ENCODE measurements at regions not wholly inside any gene's neighbourhood (a gene's known extent, or its start where the extent isn't known, plus 50 kb on each side); places are given as distances from the start of the nearest gene placed in this dataset.
"Not testable (repeated sequence)": the region's sequence is repeated elsewhere in the genome, so short reads cannot be mapped to it uniquely, and the experiment has no call there.

DNA sequence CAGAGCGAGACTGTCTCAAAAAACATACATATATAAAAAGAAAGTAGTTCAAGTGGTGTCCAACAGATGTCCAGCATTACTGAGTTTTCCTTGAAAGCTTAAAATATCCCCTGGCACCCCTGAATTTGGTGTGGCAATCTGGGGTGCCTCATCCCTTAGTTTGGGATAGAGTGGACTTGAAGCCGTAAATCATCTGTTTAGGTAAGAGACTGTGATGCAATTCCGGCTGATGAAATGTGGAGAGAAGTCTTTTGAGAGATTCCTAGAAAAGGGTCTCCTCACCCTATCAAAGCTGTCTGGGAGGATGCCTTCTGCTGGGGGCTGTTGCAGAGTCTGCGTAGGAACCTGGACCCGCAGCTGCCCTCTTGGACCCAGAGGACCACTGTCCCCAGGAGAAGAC lies 408.0 kb downstream of the RPS24 start:
- Histone ChIP-seq H3K36me3 (no peaks in the 10 kb centered on the region), H3K27ac (no peak overlapping the region), H3K27me3 (no peaks in the 10 kb centered on the region), H3K4me3 (no peak overlapping the region), H3K4me1 (peaks cover 0 to 9% (median 0%) of the 10 kb centered on the region in 4 donors), H3K9me3 (no peaks in the 10 kb centered on the region)
- no peak for DNase-seq
- intact Hi-C loops (cut with DNase I) = no loop called here
- WGBS (ENCODE audit: insufficient coverage, low coverage, low lambda C conversion rate, missing lambda C conversion rate) = 53% methylated on average over 2 of the region's 5 CpGs
- TF ChIP-seq POLR2A (IDR thresholded peaks at IDR 0.05) (no peak), CTCF (IDR thresholded peaks at IDR 0.05) (no peak)
- no peak for ATAC-seq

DNA sequence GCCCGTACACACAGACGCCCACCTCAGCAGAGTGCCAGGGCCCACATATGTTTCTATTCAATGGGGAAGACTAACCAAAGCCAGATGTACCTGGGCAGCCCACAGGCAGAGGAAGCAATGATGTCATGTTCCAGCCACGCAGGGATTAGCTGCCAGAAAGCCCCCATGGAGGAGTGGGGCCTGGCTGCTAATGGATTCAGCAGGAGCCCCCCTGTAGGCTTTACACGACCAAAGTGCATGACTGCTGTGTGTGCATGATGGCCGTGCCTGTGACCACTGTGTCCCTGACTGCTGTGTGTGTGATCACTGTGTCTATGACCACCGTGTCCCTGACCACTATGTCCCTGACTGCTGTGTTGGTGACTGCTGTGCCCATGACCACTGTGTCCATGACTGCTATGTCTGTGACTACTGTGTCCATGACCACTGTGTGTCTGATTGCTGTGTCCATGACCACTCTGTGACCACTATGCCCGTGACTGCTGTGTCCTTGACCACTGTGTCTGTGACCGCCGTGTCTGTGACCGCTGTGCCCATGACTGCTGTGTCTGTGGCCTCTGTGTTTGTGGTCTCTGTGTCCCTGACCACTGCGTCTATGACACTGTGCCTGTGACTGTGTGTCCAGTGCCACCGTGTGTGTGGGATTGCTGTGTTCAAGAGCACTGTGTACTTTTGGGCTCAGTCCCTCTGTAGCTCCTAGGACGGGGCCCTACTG lies 409.3 kb downstream of the RPS24 start:
- WGBS (ENCODE audit: insufficient coverage, low coverage, low lambda C conversion rate, missing lambda C conversion rate) = 90% methylated on average over 6 of the region's 13 CpGs
- DNase-seq (no peak), ATAC-seq (no peak)
- intact Hi-C loops (cut with DNase I) = no loop called here
- H3K4me1 ChIP-seq = peaks cover 0 to 9% (median 0%) of the 10 kb centered on the region in 4 donors
- H3K27me3 ChIP-seq = no peaks in the 10 kb centered on the region
- no peaks in the 10 kb centered on the region for H3K9me3 ChIP-seq
- no peak overlapping the region for H3K27ac ChIP-seq
- no peak overlapping the region for H3K4me3 ChIP-seq
- TF ChIP-seq POLR2A (IDR thresholded peaks at IDR 0.05) (no peak), CTCF (IDR thresholded peaks at IDR 0.05) (no peak)
- no peaks in the 10 kb centered on the region for H3K36me3 ChIP-seq

- WGBS (ENCODE audit: insufficient coverage, low coverage, low lambda C conversion rate, missing lambda C conversion rate) = 79% methylated on average over 6 of the region's 11 CpGs
- Histone ChIP-seq H3K36me3 (no peaks in the 10 kb centered on the region), H3K4me1 (no peaks in the 10 kb centered on the region), H3K4me3 (no peak overlapping the region), H3K9me3 (no peaks in the 10 kb centered on the region), H3K27ac (no peak overlapping the region), H3K27me3 (no peaks in the 10 kb centered on the region)
- ATAC-seq = no peak
- DNase-seq = no peak
- no peak for TF ChIP-seq POLR2A (IDR thresholded peaks at IDR 0.05)
- no peak for TF ChIP-seq CTCF (IDR thresholded peaks at IDR 0.05)
- intact Hi-C loops (cut with DNase I) = no loop called here
Measured at GRCh38 chr10:78443900-78444571, 410.4 kb downstream of the RPS24 start.

GRCh38 chr10:78444741-78445140 lies 411.1 kb downstream of the RPS24 start:
- DNase-seq; H3K4me1 ChIP-seq; H3K4me3 ChIP-seq; intact Hi-C loops (cut with DNase I); ATAC-seq; H3K27ac ChIP-seq; H3K36me3 ChIP-seq; H3K9me3 ChIP-seq; H3K27me3 ChIP-seq: not testable (repeated sequence)
- WGBS (ENCODE audit: insufficient coverage, low coverage, low lambda C conversion rate, missing lambda C conversion rate) = 100% methylated on average over 3 of the region's 4 CpGs

DNA sequence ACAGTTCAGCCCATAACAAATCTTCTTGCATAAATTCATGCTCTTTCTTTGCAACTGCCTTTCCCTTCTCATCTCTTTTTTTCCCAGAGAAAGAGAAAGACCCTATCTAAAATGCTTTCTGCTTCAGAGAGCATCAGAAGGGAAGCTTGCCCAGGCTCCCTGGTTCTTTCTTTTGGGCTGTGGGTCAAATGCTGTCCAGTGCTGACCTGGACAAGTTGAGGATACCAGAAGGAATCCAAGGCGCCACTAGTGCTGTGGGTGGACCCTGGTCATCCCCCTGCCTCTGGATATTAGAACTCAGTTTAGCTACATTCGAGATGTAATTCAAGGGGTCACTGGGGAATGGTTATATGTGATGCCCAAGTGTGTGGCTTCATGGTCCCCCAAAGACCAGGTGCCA lies 411.6 kb downstream of the RPS24 start:
- no peaks in the 10 kb centered on the region for H3K4me1 ChIP-seq
- intact Hi-C loops (cut with DNase I) = no loop called here
- no peak overlapping the region for H3K27ac ChIP-seq
- no peak for ATAC-seq
- no peak overlapping the region for H3K4me3 ChIP-seq
- H3K27me3 ChIP-seq = no peaks in the 10 kb centered on the region
- no peak for DNase-seq
- no peaks in the 10 kb centered on the region for H3K9me3 ChIP-seq
- TF ChIP-seq POLR2A (IDR thresholded peaks at IDR 0.05) (no peak), CTCF (IDR thresholded peaks at IDR 0.05) (no peak)
- WGBS (ENCODE audit: insufficient coverage, low coverage, low lambda C conversion rate, missing lambda C conversion rate) = 71% methylated on average over 1 of the region's 2 CpGs
- no peaks in the 10 kb centered on the region for H3K36me3 ChIP-seq

All from right lobe of liver (tissue), 6 donors.